ENCODE measurements at regions not wholly inside any gene's neighbourhood (a gene's known extent, or its start where the extent isn't known, plus 50 kb on each side); places are given as distances from the start of the nearest gene placed in this dataset.

DNA sequence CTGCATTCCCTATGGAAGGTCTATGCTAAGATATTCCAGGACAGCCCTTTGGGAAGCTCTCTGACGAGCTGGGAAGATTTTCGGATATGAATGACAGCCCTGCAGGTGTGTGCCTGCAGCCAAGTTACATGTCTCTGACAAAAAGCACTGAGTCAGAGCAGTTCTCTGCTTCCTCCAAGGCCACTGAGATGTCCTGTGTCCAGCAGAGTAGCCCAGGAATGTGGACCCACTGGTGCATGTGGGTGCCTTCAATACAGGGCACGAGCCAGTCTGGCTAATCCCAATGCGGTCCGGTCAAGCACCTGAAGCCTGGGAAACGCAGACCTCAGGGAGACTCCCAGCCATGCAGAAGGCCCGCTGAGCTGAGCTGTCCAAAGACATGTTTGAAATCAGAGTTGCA is 565.7 kb downstream of the TCERG1L start:
- DNase-seq (ENCODE audit: low read depth): no peak

DNA sequence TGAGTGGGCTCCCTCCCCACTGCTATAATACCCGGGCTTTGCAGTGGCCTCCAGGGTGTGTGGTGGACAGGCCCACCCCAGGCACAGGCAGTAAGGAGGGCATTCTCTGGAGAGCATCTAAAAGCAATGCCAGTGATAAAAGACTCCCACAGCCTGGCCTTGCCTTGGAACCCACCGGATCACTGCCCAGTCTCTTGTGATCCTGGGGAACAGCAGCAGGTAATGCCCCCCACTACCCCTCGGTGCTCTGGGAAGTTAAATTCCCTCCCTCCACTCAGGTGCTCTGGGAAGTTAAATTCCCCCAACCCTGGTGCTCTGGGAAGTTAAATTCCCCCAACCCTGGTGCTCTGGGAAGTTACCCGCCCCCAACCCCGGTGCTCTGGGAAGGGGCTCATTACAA is 565.2 kb downstream of the TCERG1L start:
- no peak for DNase-seq (ENCODE audit: low read depth)

DNA sequence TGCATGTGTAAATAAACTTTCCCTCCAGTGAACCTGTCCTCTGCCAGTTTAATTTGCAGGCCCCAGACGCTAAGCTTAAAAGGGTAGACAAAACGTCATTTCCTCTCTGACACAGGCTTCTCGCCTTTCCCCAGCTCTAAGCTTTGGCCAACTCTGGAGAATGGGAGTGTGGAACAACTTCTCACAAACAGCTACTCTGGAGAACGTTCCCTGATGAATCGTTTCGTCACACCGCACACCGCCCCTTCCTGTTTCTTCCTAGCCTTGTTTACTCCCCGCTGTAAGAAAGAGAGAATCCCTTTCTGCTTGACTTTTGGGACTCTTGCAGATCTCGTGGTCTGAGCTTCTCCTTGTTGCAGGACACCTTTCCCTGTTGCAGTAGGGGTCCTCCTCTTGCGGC is 564.2 kb downstream of the TCERG1L start:
- no peak for DNase-seq (ENCODE audit: low read depth)

DNA sequence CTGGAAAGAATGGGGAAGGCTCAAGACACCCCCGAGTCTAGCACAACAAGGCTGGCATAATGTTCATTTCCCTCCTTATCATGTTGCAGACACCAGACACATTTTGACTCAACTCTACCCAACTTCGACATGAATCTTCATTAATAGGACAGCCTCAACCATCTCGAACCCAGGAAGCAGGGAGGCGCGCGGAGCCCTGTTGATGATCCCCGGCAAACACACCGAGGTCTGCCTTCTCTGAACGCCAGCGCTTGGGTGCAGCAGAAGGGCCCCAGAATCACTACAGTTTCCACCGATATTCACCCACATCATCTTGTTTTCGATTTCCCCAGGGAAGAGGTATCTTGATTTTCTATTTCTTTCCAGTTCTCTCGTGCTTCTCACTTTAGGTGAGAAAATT is 563.6 kb downstream of the TCERG1L start:
- DNase-seq (ENCODE audit: low read depth): no peak

DNA sequence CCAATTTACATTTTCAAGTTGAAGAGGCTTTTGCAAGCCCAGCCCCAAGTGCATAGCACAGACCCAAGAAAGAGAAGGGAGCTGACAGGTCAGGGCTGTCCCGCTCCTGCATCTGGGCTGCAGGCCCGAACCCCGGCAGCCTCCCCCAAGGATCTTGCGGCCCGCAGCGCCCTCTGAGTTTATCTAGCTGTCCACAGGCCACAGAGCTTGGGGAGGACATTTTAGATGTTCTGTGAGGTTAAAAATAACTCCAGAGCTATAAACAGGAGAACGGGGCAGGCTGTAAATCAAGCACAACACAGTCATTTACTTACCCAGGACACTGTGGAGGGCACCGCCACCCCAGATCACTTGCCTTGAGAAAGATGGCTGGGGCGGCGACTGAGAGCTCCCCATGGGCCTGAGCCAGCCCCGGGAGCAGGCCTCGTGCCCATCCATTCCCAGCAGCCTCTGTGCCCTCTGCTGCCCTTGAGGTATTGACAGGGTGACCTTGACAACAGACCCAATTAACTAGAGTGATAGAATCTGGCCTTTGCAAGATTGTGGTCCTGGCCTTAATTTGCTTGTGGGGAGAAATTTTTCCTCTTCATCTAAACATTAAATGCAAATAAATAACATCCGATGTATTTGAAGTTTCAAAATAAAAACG is 563.0 kb downstream of the TCERG1L start:
- DNase-seq (ENCODE audit: low read depth): no peak

DNA sequence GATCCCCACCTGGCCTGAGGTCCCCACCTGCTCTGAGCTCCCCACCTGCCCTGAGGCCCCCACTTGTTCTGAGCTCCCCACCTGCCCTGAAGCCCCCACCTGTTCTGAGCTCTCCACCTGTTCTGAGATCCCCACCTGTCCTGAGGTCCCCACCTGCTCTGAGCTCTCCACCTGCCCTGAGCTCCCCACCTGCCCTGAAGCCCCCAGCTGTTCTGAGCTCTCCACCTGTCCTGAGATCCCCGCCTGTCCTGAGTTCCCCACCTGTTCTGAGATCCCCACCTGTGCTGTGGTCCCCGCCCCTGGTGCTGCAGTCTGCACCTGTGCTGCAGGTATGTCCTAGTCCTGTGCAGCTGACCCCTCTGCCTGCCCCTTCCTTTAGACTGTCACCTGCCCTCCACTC is 561.6 kb downstream of the TCERG1L start:
- no peak for DNase-seq (ENCODE audit: low read depth)

DNA sequence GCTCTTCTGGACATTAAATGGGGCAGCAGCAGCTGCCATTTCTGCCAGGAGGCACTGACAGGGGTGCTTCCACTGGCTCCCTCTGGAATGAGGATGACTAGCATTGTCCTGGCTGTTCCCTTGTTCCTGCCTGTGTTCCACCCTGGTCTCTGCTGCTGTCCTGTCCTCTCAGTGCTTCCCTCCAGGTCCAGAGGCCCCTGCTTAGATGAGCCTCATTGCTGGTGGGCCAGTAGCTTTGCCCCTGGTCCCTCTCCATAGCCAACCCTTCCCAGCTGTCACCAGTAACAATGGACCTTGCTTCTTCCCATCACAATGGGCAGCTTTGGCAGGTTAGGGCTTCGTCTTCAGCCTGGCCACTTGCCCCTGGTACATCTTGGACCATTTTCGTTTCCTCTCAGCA is 561.1 kb downstream of the TCERG1L start:
- no peak for DNase-seq (ENCODE audit: low read depth)

DNA sequence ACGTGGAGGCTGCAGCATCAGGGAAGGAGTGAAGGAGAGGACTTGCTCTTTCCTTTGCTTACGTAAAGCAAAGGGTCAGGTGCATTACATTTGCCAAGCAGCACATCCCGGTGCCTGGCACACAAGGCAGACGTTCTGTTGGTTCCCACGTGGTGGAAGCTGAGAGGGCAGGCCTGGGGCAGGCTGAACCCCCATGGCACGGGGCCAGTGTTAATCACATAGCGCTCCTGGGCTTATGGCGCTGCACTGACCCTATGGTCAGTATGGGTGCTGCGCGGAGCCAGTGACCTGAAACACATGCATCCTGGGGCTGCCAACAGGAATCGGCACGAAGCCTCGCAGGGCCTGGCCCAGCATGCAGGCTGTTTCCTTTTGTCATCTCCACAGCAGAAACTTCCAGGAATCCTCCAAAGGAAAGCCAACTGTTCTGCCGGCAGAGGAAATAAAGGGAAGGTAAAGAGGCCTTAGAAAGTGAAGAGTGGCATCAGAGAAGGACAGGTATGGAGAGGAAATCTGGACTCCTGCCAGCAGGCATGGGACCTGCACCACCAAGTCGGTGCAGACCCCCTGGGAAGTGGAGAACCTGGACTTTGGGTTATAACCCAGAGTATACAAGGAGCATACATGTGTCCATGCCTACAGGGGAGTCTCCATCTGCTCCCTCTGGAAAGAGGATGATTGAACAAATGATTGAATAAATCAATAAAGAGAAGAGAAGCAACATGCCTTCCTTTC is 560.2 kb downstream of the TCERG1L start:
- no peak for DNase-seq (ENCODE audit: low read depth)

DNA sequence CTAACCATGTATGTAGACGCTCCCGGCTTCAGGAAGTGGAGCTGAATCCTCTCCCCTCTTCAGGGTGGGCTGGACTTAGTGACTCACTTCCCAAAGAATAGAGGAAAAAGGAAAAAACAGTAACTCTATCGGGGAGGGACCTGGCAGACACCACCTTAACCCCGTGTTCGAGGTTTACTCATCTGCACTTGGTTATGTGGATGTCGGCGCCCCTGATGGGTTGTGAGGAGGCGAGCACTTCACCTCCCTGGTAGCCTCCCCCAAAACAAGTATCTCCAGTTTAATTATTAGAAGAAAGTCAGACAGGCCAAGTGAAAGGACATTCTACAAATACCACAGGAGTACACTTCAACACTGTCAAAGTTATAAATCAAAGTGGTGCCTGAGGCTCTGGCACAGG is 559.7 kb downstream of the TCERG1L start:
- no peak for DNase-seq (ENCODE audit: low read depth)

DNA sequence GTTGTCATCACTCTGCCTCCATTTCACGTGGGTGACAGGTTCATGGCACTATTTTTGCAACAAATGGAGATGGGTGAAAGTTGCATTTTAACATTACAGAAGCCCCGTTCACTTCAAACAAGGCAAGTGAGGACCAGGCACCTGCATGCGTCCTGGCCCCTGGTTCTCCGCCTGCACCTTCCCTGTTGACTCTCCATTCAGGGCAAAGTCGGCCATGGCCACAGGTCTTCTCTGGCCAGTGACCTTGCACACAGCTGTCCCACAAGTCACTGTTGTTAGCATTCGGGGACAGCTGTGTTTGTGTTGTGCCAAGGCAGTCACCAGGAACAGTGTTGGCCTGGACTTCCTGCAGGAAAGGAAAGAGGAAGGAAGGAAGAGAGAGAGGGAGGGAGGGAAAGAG is 554.9 kb downstream of the TCERG1L start:
- no peak for DNase-seq (ENCODE audit: low read depth)

DNA sequence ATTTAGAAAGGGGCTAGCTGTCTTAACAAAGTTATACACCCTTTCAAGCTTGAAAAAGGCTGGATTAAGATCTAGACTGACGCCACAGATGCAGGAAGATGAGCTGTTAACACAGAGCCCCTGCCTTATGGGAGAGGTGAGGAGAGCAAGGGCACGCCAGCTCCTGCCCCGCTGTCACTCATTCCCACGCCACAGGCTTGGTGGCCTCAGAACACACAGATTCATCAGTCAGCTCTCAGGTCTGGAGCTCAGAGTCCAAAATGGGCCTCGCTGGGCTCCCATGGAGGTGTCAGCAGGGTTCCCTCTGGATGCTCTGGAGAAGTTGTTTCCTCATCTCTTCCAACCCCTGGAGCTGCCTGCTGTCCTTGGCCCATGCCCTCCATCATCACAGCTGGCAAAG is 554.2 kb downstream of the TCERG1L start:
- no peak for DNase-seq (ENCODE audit: low read depth)

DNA sequence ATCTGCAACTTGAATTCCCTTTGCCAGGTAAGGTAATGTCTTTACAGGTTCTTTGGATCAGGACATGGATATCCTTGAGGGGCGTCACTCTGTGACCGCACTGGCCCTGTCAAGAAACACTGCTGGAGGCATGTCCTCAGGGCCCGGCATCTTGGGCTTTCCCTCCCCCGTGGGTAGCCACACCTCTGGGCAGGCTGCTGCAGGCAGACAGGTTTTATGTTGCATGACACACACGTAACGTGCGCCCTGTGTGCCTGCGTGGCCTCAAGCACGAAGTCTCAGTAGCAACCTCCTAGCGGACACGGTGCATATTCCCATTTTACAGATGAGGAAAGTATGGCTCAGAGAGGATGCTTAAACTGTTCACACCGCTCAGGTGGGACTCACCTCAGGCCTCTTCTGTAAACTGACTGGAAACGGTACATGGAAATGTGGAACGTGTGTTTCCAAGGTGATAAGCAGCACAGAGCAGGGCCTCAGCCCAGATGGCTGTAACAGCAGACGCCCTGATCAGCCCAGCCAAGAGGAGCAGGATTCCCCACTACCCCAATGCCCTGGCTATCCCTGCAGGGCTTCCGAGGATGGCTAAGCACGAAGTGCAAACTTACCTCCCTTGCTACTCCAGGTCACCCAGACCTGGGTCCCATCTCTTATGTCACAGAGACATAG is 553.6 kb downstream of the TCERG1L start:
- DNase-seq (ENCODE audit: low read depth): no peak

DNA sequence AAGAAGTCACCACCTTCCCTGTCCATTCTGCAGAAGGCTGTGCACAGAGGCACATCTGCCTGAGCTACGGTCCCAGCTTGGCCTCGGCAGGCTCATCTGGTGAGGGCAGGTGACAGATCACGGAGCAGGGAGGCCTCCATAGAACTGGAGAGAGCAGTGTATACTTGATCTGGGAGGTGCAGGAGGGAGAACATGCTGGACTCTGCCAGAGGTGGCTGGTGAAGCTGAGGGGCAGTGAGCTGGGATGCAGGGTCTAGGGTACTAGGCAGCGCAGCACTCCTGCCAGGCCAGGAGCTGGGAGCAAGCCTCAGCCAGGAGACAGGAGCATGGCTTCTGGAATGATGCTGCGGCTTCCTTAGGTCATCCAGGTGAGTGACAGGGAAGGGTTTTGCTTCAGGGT is 553.0 kb downstream of the TCERG1L start:
- DNase-seq (ENCODE audit: low read depth): no peak

DNA sequence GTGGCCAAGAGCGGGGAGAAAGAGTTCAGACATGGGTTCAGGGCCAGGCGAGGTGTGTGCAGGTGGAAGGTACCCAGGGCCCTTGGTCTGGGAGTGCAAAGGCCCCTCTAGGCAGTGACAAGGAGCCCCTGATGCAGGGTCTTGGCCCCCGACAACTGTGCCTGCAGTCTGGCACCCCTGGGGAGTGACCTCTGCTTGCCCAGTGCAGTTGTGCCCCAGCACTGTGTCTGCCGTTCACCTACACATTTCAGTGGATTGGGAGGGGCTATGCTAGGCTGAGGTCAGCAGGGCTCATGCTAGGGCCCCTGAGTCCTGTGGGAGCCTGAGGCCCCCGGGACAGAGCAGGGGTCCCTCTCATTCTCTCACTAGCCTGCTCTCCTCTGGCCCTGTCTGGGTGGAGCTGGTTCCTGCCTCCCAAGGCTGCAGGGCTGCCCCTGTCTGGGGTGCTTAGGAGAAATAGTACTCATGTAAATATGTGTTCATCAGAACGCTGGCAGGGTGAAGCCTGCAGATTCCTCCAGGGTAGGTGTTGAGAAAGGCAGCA is 550.4 kb downstream of the TCERG1L start:
- DNase-seq (ENCODE audit: low read depth): no peak

DNA sequence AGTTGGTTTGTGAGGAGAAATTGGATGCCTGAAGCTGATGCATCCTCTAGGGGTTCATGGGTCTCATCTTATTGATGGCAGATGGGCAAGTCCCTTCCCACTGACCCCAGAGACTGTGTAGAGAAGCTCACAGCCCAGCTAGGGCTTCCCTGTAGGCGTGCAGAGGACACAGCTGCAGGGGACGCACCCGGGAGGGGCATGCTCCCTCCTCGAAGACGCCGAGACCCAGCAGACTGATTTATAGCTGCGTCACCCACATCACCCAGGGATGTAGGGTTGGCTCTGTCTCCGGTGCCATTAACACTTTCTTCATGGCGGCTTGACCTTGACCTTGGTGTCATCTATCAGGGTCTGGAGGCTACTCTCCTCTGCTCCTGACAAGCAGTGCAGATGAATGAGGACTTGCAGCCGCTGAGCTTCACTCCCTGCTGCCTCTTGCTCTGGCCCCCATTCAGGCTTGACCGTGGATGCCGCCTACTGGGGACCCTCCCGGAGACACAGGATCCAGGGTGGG is 549.7 kb downstream of the TCERG1L start:
- no peak for DNase-seq (ENCODE audit: low read depth)

DNA sequence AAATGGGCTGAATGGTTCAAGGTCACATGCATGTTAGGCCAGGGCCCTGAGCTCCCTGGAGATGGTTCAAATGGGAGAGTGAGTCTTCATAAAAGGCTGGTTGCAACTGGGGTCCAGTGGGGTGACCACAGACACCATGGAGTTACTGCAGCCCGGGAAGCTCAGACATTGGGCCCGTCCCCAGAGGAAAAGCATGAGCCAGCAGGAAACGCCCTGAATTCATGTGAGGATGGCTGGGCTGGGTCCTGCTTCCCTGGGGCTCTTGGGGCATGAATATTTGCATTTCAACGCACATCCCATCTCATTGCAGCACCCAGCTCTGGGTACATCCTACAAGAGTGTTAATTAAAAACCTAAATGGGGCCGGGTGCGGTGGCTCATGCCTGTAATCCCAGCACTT is 549.0 kb downstream of the TCERG1L start:
- no peak for DNase-seq (ENCODE audit: low read depth)

DNA sequence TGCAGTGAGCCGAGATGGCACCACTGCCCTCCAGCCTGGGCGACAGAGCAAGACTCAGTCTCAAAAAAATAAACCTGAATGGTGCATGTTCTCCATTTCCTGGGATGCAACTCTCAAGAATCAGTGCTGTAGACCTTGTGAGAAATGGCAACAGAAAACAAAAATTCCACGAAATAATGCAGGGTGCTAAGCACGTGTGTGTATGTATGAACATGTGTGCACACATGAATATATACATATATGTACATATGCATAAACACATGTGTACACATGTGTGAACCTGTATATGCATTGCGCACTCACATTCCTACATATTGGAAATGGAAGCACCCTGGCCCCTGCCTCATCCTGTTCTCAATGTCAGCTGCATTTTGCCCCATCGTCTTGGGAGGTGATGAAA is 548.5 kb downstream of the TCERG1L start:
- no peak for DNase-seq (ENCODE audit: low read depth)

DNA sequence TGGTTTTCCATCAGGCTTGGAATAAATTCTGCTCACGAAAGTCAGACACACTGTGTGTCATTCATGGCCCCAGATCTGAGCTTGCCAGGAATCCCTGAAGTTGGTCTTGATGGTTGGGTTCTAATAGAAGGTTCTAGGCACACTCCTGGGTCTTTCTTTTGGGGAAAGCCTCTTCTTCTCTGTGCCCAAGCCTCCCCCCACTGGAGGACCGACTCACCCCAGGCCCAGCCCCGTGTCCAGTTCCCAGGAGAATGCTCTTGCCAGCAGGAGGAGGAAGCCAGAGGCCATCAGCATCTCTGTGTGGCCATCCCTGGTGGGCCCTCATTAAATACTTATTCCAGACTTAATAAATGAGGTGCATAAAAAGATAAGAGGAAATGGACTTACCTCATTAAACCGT is 548.0 kb downstream of the TCERG1L start:
- no peak for DNase-seq (ENCODE audit: low read depth)

DNA sequence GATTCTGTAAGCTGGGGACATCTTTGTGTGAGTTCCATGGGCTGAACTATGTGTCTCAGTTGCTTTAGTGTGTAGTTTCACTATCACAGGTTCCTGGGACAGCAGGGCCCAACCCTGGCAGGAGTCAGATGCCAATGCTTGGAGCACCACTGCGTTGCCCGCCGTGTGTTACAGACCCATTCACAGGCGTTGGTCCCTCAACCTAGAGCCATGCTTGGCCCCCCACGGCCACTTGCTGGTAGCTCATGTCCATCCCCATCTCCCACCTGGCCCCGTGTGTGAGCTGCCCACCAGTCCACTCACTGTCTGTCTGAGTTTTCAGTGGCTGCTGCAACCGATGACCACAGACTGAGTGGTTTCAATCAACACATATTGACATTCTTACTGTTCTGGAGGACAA is 546.9 kb downstream of the TCERG1L start:
- DNase-seq (ENCODE audit: low read depth): no peak

DNA sequence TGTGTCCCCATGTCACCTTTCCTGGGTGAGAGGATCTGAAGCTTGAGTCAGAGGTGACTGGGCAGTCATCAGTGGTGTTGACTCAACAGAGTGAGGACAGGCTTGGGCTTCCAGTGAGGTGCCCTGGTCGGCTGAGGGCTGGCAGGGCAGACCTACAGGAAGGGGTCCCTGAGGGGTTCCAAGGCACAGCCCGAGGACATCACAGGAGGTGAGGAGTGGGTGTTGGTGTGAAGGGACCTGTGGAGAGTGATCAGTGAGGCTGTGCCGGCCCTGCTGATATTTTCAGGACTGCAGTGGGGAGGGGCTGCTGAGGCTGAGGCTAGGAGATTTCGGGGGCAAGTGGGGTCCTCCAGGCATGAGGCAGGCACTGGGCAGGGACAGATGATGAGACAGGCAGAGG is 545.5 kb downstream of the TCERG1L start:
- DNase-seq (ENCODE audit: low read depth): no peak

DNA sequence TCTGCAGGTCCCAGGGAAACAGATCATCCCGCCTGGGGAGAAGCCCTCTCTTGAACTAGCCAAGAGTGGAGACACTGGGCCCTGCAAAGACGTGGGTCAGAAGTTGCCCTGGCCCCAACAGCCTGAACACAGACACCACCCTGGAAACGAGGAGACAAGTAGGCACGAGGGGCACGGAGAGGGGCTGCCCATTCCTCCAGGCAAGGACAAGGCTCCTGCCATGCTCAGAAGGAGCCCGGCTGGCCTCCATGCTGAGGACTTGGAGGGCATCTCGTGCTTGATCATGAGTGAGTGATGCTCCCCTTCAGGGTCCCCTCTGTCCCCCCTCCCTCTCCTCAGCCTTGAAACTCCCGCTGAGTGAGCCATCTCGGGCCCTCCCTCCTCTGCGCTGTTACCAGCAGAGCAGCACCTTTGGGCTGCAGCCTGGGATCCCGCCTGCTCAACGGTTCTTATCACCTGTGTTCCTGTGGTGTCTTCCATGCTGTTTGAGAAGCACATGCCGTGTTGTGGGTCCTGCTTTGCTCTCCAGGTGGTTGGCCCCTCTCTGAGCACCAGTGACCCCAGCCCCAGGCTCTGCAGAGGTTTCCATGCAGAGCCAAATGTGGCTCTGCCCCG is 544.3 kb downstream of the TCERG1L start:
- DNase-seq (ENCODE audit: low read depth): no peak

DNA sequence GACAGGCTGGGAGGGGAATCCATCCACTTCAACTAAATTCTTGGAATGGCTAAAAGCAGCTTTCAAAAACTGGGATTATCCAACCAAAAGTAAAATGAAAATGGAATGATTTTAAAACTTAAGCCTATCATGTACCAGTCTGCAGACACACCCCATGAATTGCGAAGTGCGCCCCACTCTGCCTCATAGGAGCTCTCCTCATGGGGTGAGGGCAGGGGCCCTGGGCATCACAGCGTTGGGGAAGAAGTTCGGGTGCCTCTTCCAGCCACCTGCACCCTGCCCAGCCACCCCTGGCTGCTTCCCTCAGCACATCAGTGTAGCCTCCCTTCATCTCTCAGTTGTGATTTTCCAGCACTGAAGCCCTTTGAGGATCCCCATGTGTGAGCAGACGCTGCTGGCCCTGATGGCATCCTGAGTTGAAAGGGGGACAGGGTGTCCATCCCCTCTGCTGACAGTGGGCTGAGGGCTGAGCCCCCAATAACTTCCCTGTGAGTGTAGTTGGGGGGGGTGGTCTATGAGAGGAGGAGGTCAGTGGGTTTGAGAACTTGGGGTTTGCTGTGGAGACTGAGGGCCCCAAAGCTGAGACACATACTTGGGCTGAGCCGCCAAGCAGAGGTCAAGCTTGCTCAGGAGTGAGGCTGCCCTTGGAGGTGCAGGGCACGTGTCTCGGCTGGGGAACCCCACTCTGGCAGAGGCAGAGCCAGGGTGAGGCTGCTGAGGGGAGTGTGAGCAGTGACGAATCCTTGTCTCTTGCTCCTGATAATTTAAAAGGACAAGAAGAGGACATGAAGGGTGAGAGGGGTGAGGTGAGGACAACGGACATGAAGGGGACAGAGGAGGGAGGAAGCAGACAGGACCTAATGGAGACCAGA is 542.1 kb downstream of the TCERG1L start:
- no peak for DNase-seq (ENCODE audit: low read depth)

All from stromal cell of bone marrow (primary cell).